HL-60 (cell line): ENCODE measurements at regions not wholly inside any gene's neighbourhood (a gene's known extent, or its start where the extent isn't known, plus 50 kb on each side); places are given as distances from the start of the nearest gene placed in this dataset.

Experiments
- DNase-seq, 2 experiments: peaks; one replicate each; pipeline ENCODE4 v3.0.0-alpha.2; 2010 to 2020; ENCODE audit warnings: low read depth in 1 of 2, low spot score in 1 of 2
- H3K27ac ChIP-seq: fragments of 250-450 bp; sonication (Bioruptor Pico); replicated peaks from 2 replicates; pipeline ENCODE4 v1.5.1; 2020; ENCODE audit warnings: mild to moderate bottlenecking, moderate library complexity
- H3K27me3 ChIP-seq: fragments of 250-450 bp; sonication (Bioruptor Pico); 2 replicates; pipeline ENCODE4 v1.5.1; 2021; ENCODE audit warnings: mild to moderate bottlenecking, moderate library complexity; ENCODE audit not compliant: insufficient read depth, poor library complexity, severe bottlenecking
- H3K4me3 ChIP-seq: replicated peaks from 2 replicates; pipeline ENCODE4 v1.5.1; 2011; ENCODE audit warnings: mild to moderate bottlenecking, control low read depth, low read length; ENCODE audit not compliant: insufficient read depth
- GABPA ChIP-seq: IDR thresholded peaks from 2 replicates; pipeline ENCODE4 v1.6.1; 2012; ENCODE audit warnings: low read depth
- POLR2AphosphoS5 ChIP-seq: IDR thresholded peaks from 2 replicates; pipeline ENCODE4 v1.6.1; 2012; ENCODE audit warnings: low read depth
- SPI1 ChIP-seq: IDR thresholded peaks from 2 replicates; pipeline ENCODE4 v1.6.1; 2012; ENCODE audit warnings: low read depth, mild to moderate bottlenecking, borderline replicate concordance
- TF ChIP-seq, protein P1 (sequence below): IDR thresholded peaks from 2 replicates; pipeline ENCODE4 v1.6.1; 2012; ENCODE audit warnings: low read depth; ENCODE audit not compliant: insufficient replicate concordance
- TF ChIP-seq, protein P2 (sequence below): IDR thresholded peaks from one replicate; pipeline ENCODE4 v1.5.1; 2011; ENCODE audit warnings: low read length, control low read depth, inconsistent platforms; ENCODE audit not compliant: insufficient read depth

DNA sequence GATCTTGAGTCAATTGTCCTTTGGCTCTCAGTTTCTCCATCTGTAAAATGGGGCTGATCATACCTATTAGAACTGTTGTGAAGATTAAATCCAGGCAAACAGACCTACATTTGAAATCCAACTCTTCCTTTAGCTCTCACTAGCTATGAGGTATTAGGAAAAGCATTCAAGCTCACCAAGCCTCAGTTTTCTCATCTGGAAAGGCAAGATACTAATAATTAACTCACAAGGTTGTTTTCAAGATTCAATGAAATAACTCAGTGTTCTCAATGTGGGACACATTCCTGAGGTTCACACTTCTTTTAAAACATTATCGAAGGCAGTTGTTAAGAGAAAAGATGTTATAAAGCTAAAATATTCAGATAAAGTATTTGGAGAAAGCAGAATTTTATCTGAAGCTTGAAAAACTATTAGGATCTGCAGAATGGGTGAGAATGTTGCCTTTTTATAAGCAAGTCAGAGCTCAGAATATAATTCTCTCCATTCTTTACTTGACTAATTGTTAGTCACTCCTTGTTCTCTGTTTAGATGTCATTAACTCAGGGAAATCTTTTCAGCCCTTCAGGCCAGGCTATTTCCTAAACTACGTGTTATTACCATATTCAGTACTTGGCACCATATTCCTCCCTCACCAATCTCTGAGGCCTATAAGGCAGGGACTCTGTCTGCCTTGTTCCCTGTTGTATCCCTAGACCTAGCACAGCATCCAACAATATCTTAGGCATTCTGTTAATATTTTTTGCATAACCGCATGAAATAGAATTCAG, 72.0 kb upstream of the VAV3 start:
- no peak for DNase-seq
- no peaks in the 10 kb centered on the region for H3K27me3 ChIP-seq
- TF ChIP-seq GABPA: no peak
- TF ChIP-seq, protein P1, sequence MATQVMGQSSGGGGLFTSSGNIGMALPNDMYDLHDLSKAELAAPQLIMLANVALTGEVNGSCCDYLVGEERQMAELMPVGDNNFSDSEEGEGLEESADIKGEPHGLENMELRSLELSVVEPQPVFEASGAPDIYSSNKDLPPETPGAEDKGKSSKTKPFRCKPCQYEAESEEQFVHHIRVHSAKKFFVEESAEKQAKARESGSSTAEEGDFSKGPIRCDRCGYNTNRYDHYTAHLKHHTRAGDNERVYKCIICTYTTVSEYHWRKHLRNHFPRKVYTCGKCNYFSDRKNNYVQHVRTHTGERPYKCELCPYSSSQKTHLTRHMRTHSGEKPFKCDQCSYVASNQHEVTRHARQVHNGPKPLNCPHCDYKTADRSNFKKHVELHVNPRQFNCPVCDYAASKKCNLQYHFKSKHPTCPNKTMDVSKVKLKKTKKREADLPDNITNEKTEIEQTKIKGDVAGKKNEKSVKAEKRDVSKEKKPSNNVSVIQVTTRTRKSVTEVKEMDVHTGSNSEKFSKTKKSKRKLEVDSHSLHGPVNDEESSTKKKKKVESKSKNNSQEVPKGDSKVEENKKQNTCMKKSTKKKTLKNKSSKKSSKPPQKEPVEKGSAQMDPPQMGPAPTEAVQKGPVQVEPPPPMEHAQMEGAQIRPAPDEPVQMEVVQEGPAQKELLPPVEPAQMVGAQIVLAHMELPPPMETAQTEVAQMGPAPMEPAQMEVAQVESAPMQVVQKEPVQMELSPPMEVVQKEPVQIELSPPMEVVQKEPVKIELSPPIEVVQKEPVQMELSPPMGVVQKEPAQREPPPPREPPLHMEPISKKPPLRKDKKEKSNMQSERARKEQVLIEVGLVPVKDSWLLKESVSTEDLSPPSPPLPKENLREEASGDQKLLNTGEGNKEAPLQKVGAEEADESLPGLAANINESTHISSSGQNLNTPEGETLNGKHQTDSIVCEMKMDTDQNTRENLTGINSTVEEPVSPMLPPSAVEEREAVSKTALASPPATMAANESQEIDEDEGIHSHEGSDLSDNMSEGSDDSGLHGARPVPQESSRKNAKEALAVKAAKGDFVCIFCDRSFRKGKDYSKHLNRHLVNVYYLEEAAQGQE: no peak
- no peak for TF ChIP-seq POLR2AphosphoS5
- TF ChIP-seq SPI1: no peak
- TF ChIP-seq, protein P2, sequence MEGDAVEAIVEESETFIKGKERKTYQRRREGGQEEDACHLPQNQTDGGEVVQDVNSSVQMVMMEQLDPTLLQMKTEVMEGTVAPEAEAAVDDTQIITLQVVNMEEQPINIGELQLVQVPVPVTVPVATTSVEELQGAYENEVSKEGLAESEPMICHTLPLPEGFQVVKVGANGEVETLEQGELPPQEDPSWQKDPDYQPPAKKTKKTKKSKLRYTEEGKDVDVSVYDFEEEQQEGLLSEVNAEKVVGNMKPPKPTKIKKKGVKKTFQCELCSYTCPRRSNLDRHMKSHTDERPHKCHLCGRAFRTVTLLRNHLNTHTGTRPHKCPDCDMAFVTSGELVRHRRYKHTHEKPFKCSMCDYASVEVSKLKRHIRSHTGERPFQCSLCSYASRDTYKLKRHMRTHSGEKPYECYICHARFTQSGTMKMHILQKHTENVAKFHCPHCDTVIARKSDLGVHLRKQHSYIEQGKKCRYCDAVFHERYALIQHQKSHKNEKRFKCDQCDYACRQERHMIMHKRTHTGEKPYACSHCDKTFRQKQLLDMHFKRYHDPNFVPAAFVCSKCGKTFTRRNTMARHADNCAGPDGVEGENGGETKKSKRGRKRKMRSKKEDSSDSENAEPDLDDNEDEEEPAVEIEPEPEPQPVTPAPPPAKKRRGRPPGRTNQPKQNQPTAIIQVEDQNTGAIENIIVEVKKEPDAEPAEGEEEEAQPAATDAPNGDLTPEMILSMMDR: no peak
- no peak overlapping the region for H3K27ac ChIP-seq
- no peak overlapping the region for H3K4me3 ChIP-seq

DNA sequence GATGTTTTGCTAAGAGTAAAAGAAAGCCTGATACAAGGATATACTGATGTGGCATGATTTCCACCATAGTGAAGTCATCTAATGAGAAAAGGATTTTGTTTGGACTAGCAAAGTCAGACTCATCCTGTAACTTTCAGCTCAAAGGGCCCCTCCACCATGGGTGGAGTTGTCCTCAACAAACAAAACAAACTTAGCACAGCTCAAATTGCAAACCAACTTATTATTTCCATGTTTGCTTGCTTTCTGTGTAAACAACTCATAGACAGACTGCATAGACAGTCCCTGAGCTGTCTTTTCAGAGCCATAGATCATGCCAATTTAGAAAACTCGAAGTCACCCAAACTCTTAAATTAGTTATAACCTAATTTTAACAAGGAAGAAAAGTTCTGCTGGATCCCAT, 69.4 kb upstream of the VAV3 start:
- DNase-seq: no peak
- Histone ChIP-seq H3K27ac (no peak overlapping the region), H3K27me3 (no peaks in the 10 kb centered on the region), H3K4me3 (no peak overlapping the region)
- TF ChIP-seq, protein P2: no peak
- TF ChIP-seq SPI1: no peak
- TF ChIP-seq POLR2AphosphoS5: no peak
- TF ChIP-seq, protein P1: no peak
- no peak for TF ChIP-seq GABPA

DNA sequence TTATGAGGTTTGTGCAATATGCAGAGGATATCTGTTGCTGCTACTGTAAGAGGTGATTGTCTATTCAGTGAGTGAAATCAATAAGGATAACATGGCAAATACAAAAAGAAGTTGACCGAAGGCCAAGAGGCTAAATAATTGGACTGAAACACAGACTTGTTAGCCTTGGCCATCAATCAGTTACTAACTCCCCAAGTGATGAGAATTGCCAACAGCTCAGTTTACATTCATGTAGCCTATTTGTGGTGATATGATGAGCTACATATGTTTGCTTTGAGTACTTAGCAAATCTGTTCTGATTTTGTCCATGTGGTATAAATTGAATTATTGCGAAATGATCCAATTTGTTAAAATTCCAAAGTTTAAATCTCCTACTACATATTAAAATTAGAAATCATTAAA, 68.6 kb upstream of the VAV3 start:
- TF ChIP-seq GABPA: no peak
- TF ChIP-seq, protein P2: no peak
- TF ChIP-seq, protein P1: no peak
- TF ChIP-seq POLR2AphosphoS5: no peak
- TF ChIP-seq SPI1: no peak
- no peak overlapping the region for H3K4me3 ChIP-seq
- H3K27ac ChIP-seq: no peak overlapping the region
- H3K27me3 ChIP-seq: no peaks in the 10 kb centered on the region
- no peak for DNase-seq
